ENCODE measurements at regions not wholly inside any gene's neighbourhood (a gene's known extent, or its start where the extent isn't known, plus 50 kb on each side); places are given as distances from the start of the nearest gene placed in this dataset.

DNA sequence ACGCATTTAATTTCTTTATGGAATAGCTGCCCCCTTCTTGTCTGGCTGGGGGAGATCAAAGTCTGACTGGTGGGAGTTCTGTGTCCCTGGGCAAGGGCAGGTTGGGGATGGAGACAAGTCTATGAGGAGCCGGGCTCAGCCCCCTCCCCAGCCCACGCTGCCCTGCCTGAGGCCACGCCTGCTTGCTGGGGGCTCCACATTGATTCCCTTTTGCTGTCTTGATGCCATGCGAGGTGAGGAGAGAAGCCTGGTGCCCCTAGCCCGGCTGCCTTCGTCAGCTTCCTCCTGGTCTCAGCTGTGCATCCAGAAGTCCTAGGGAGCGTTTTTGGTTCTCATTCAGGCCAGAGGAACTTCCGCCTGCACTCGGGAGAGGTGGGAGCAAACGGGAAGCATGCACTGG lies 247.9 kb downstream of the NDUFA10 start:
- no peak for DNase-seq (ENCODE audit: low read depth)
- TF ChIP-seq, protein P1, sequence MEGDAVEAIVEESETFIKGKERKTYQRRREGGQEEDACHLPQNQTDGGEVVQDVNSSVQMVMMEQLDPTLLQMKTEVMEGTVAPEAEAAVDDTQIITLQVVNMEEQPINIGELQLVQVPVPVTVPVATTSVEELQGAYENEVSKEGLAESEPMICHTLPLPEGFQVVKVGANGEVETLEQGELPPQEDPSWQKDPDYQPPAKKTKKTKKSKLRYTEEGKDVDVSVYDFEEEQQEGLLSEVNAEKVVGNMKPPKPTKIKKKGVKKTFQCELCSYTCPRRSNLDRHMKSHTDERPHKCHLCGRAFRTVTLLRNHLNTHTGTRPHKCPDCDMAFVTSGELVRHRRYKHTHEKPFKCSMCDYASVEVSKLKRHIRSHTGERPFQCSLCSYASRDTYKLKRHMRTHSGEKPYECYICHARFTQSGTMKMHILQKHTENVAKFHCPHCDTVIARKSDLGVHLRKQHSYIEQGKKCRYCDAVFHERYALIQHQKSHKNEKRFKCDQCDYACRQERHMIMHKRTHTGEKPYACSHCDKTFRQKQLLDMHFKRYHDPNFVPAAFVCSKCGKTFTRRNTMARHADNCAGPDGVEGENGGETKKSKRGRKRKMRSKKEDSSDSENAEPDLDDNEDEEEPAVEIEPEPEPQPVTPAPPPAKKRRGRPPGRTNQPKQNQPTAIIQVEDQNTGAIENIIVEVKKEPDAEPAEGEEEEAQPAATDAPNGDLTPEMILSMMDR (IDR thresholded peaks at IDR 0.05; ENCODE audit: insufficient read depth, low read depth, low read length, missing control alignments) = no peak
- H3K4me3 ChIP-seq (ENCODE audit: low read length) = no peak overlapping the region

DNA sequence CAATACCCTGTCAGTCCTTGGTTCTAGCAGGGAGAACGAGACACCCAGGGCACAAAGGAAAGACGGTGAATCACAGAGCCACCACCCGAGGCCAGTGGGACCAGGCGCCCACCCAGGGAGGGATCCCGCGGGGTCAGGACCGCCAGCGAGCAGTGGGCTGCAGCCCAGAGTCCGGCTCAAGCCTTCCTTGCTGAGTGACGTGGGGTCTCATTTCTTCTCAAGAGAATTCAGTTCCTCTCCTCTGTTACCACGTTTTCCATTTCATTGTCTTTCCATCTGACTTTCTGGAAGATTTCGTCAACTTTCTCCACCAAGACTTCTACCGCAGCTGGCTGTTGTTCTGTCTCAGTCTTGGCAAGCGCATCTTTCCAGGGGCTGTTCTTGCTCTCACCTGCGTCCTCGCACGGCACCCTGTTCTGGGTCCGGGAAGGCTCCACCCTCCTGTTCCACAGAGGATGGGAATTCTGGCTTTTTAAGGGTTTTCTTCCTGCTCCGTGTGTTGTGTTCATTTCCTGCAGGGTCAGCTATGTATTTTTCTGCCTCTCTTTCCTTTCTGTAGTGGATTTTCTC lies 248.6 kb downstream of the NDUFA10 start:
- TF ChIP-seq, protein P1 (IDR thresholded peaks at IDR 0.05; ENCODE audit: insufficient read depth, low read depth, low read length, missing control alignments) = no peak
- H3K4me3 ChIP-seq (ENCODE audit: low read length) = no peak overlapping the region
- no peak for DNase-seq (ENCODE audit: low read depth)

DNA sequence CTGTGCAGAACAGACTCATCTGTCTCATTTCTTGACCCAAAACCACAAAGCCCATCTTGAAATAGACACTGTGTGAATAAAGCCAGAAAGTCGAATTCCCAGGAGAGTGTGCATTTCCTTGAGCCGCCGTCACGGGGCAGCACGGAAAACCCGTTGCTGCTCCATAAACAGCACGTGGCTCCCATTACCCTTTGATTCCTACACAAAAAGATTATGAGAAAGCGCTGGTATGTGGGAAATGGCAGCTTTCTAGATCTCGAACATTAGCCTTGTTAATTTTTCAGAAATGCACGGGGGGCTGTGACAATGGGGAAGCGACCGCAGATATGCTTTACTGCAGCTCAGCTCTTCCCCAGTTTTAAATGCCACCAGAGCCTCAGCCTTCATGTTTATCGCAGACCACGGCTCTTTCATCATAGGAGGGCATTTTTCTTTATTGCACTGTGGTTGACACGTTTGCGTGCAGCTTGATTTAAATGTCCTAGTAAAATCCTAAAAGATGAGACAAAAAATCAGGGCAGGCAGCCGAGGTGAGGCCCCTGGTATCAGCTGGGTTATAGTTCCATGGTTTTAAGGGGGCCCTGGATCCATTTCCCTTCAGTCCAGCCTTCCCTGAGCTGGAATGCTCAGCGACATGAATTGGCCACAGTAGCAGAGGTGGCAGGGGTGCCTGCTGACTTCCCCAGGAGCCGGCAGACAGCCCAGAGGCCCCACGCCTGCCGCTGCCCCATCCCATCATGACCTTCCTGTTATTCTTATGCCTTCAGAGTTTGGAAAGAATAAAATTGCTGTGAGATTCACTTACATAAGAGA lies 249.3 kb downstream of the NDUFA10 start:
- H3K4me3 ChIP-seq (ENCODE audit: low read length) = no peak overlapping the region
- TF ChIP-seq, protein P1 (IDR thresholded peaks at IDR 0.05; ENCODE audit: insufficient read depth, low read depth, low read length, missing control alignments) = no peak
- no peak for DNase-seq (ENCODE audit: low read depth)

DNA sequence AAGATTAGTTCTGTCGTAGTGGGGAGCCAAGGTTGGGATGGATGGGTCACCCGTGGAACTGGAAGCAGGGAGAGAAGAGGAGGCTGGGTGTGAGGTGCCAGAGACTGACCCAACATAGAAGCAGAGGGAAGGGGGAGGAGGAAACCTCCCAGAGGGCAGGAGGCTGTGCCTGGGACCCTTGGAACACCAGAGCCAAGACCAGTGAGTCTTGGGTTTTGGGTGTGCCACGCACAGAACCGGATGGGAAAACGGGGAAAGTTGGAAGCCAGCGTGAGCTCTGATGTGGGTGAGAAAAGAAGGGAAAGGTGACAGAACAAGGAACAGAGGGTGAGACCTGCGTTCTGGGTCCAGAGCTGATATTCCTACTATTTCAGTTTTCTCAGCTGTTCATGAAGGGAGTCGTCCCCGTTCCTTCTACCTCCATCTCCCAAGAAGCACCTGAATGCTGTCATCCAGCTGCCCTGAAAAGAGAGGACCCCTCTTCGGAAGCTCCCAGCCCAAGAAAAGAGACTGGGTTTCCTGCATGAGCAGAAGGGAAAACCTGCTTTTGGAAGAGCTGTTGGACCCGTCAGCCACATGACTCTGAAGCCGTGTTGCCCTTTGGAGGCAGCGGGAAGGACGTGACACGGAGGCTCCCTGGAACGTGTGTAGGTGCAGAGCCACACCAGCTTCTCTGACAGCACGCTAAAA lies 250.1 kb downstream of the NDUFA10 start:
- TF ChIP-seq, protein P1 (IDR thresholded peaks at IDR 0.05; ENCODE audit: insufficient read depth, low read depth, low read length, missing control alignments) = no peak

DNA sequence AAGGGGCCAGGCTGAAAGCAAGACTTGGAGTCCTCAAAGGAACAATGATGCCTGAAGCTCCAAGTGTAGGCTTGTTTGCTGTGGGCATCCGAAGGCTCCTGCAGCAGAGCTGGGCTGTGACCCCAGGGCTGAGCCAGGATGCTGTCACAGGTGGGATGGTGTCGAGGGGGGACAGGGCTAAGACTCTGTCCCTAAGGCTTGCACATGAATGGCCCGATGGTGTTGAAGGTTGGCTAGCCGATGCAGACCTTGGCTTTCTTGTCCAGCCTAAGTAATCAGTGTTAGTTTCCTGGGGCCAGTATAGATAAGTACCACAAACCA lies 251.0 kb downstream of the NDUFA10 start:
- no peak overlapping the region for H3K4me3 ChIP-seq (ENCODE audit: low read length)
- TF ChIP-seq, protein P1 (IDR thresholded peaks at IDR 0.05; ENCODE audit: insufficient read depth, low read depth, low read length, missing control alignments) = no peak
- DNase-seq (ENCODE audit: low read depth) = no peak

More for the DNA sequence above, 250.1 kb downstream of the NDUFA10 start:
- no peak for DNase-seq (ENCODE audit: low read depth)
- H3K4me3 ChIP-seq (ENCODE audit: low read length) = no peak overlapping the region

DNA sequence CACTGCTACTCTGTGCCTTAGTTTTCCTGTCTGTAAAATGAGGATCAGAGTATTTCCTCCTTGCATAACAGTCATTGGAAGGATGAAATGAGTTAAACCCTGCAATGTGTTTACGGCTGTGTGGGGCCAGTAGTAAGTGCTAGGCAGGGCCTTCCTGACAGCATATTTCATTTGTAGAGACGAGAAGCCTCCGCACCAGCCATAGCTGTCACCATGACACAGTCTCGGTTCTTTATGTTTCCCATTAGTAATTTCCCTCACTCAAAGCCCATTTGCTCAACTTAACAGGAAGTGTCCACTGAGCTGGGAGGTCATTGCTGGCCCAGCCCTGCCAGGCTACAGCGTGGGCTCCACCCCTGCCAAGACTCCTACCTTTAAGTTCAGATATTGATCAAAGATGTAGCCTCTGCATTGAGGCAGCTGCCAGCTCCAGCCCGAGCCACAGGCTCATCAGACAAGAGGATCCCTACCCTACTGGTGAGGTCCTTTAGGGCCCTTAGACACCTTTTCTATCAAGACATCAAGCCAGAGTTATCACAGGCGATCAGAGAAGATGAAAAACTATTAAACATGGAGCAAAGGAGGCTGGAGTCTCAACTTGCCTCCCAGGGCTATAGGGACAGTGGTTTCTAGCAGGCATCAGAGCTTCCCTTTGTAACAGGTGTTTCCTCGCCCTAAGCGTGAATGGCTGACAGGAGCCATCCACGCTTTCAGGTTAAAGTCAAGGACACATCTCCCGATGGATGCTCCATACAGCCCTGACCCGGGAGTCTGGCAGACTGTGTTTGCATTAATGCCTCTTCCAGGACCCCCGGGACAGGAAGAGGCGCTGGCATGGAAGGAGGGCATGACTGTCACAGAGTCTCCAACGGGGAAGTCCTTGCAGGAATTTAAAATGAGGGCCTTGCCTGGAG lies 251.7 kb downstream of the NDUFA10 start:
- no peak overlapping the region for H3K4me3 ChIP-seq (ENCODE audit: low read length)
- no peak for DNase-seq (ENCODE audit: low read depth)
- TF ChIP-seq, protein P1 (IDR thresholded peaks at IDR 0.05; ENCODE audit: insufficient read depth, low read depth, low read length, missing control alignments) = no peak
